NCI-H2171 (cell line): ENCODE measurements at regions not wholly inside any gene's neighbourhood (a gene's known extent, or its start where the extent isn't known, plus 50 kb on each side); places are given as distances from the start of the nearest gene placed in this dataset.

Source experiments
- DNase-seq: peaks from one replicate; lab custom pipeline; 2025; lab: John Stamatoyannopoulos, UW

DNA sequence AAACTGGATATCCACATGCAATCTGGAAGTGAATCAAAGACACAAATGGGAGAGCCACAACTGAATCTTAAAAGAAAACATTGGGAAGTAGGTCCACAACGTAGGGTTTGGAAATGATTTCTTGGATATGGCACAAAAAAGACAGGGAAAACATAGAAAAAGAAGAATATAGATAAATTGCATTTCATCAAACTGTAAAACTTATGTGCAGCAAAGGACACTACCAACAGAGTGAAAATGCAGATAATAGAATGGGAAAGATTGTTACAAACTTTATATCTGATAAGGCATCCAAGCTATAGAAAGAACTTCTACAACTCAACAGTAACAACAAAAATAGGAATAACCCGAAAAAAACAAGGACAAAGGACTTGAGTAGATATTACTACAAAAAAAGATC, 89.6 kb downstream of the ZNF280B start:
- DNase-seq, result no peak

DNA sequence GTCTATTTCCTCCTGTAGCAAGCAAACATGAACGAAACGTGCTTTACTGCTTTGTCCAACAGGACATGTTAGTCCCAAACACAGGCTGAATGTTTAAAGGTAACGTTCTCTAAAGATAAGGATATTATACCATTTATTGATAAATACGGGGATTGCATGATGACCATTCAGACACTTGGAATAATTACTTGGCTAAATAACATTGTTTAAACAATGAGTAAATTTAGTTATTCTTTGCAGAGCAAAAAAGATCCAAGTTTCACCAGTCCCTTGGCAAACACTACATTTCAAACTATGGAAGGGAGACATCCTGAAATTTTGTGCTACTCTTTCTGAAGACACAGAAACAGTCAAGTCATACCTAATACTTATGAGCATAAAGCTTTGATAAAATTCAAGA, 88.0 kb downstream of the ZNF280B start:
- DNase-seq, result no peak

DNA sequence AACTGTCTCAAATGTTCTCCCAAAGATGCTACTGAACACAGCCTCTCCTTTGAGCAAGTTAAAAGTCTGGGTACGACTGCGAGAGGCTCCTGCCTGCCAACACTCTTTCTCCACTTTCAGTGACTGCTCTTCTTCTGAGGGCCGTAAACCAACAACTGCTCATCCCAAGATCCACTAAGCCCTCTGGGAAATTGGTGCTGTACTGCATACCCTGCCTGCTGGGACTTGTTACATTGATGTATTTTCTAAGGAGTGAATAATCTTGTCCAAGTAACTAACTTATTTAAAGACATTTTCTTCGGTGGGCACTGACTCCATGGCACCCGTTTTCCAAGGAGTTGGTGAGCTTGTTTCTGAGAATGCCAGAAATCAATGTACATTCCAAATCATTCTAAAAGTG, 87.2 kb downstream of the ZNF280B start:
- no peak for DNase-seq

DNA sequence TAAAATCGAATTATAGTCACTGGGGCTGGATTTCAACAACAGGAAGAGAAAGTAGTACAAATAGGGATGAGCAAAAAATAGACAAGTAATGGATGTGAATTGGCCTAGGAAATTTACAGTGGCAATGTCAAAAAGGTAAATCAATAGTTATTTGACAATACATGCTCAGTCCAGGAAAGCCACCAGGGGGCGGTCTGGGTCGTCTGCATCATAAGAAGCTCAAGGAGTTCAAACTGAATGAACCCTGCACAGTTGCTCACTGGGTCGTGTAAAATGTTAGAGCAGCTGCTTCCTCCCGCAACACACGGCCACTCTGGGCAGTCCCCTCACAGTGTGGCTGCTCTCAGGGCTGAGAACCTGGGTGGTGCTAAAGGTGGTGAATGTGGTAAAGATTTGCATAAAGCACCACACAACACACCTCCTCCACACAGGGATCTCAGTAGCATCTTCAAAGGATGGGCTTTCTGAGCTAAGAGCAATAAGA, 85.9 kb downstream of the ZNF280B start:
- peak; percentile 47 for DNase-seq

DNA sequence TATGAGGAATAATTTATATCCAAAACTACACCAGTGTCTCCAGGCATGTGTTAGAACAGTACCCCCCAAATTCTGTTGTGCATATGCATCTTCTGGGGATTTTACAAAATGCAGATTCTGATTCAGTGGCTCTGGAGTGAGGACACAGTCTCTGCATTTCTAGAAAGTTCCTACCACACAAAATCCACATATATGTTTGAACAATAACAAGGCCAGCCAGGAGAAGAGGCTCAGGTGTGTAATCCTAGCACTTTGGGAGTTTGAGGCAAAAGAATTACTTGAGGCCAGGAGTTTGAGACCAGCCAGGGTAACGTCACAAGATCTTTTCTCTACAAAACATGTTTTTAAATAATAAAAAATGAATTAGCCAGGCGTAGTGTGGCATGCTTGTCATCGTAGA, 84.9 kb downstream of the ZNF280B start:
- no peak for DNase-seq

DNA sequence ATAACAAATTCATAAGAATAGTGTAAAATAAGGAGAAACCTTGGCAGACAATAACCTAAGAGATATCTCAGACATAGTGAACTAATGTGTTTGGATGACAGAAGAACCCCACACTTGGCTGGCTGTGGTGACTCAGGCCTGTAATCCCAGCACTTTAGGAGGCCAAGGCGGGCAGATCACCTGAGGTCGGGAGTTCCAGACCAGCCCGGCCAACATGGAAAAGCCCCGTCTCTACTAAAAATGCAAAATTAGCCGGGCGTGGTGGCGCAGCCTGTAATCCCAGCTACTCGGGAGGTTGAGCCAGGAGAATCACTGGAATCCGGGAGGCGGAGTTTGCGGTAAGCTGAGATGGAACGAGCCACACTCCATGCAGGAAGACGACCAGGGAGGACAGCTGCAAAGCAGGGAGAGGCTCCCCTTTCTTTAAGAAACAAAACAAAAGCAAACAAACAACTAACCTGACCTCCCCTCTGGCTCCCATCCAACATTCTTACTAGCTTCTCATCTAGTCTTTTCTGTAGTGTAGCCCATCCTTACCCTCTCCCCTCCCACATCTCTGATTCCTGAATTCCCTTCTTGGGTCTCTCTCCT, 84.2 kb downstream of the ZNF280B start:
- no peak for DNase-seq

DNA sequence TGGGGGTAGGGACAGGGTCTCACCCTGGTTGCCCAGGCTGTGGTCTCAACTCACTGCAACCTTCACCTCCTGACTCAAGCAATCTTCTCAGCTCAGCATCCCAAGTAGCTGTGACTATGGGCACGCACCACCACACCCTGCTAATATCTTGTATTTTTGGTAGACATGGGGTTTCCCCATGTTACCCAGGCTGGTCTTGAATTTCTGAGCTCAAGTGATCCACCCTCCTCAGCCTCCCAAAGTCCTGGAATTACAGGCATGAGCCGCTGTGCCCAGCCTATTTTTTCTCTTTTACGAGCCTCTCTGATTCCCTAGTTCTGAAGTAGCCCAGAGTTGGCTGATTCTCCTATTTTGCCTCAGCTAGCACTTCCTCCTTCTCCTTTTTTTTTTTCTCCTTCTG, 83.6 kb downstream of the ZNF280B start:
- DNase-seq, result no peak

DNA sequence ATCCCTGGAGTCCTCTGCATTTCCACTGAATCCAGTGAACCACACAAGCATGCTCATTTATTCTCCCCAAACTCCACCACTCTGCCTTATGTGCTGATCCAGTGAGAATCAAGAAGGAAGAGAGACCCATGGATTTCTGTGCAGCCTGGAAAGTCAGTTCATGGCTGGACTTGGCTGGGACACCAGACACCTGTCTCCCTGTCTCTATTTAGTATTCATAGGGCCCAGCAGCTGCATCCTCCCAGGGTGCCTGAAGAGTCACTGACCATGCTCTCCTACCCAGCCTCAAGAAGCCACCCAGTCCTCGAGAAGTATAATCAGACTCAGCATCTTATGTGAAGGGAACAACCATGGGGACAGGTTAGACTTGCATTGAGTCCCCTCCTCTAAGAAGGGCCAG, 83.2 kb downstream of the ZNF280B start:
- DNase-seq, result no peak

DNA sequence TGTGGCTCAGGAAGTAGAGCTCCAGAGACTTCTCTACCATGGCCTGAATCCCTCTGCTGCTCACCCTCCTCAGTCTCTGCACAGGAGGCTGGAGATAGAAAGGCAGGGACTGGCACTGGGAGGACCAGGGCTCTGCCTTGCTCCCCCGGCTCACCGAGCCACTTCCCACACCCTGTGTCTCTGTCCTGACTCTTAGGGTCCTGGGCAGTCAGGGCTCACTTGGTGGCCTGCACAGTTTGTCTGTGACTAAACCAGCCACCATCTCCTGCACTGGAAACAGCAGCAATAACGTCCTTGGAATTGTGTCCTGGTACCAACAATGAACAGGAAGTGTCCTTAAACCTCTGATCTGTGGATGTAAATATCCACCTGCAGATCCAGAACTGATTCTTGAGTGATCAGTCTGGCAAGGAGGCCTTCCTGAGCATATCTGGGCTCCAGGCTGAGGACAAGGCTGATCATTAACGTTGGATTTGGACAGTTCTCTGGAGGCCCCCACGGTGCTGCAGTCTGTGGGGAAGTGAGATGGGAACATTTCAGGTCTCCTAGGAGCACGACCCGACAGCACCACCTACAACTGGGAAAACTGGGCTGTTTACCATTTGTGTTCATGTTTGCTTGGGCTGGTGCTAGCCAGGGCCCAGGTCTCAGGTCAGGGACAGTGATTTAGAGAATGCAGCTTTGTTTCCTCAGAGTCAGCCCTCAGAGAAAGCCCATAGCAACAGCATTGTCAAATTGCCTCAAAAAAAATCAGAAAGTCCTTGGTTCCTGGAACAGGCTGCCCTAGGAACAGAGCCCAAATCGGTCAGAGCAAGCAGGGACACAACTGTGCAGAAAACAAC, 82.5 kb downstream of the ZNF280B start:
- no peak for DNase-seq

DNA sequence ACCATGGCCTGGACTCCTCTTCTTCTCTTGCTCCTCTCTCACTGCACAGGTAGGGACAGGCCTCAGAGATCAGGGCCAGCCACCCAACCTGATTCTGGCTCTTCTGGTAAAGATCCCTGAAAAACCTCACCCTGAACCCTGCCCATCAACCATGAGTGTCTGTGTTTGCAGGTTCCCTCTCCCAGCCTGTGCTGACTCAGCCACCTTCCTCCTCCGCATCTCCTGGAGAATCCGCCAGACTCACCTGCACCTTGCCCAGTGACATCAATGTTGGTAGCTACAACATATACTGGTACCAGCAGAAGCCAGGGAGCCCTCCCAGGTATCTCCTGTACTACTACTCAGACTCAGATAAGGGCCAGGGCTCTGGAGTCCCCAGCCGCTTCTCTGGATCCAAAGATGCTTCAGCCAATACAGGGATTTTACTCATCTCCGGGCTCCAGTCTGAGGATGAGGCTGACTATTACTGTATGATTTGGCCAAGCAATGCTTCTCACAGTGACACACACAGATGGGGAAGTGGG, 80.9 kb downstream of the ZNF280B start:
- no peak for DNase-seq

DNA sequence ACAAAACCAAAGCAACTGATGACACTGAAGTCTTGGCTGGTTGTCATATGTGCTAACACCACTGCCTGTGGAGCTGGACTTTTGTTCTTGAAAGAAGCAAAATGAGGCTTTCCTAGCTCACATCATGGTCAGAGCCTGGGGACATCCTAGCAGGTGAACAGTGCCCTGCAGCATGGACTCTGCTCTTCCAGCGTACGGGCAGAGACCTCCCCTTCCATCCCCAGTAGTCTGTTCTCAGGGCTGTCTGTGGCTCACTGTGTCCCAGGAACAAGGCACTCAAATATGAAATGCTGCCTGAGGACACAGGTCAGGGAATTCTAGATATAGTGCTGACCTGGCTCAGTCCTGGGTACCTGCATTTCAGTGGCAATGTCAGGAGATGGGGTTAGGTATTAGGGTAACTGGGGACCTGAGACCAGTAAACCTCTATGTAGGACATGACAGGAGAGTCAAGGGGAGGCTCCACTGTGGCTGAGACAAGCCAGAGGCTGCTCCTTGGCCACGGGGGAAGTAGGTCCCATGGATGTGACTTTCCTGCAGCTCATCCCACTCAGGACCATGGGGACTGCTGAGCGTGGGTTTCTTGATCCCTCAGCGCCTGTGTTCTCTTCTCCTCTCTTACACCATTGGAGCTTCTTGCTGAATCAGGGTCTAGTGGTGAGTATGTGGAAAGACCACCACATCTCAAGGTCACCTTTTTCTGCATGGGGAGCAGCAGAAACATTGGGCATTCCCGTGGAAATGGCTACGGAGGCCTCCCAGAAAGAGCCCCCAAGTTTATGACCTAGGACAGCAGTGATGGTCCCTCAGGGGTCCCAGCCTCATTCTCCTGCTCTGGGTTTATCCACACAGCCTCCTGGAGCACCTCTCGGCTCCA, 80.1 kb downstream of the ZNF280B start:
- no peak for DNase-seq

DNA sequence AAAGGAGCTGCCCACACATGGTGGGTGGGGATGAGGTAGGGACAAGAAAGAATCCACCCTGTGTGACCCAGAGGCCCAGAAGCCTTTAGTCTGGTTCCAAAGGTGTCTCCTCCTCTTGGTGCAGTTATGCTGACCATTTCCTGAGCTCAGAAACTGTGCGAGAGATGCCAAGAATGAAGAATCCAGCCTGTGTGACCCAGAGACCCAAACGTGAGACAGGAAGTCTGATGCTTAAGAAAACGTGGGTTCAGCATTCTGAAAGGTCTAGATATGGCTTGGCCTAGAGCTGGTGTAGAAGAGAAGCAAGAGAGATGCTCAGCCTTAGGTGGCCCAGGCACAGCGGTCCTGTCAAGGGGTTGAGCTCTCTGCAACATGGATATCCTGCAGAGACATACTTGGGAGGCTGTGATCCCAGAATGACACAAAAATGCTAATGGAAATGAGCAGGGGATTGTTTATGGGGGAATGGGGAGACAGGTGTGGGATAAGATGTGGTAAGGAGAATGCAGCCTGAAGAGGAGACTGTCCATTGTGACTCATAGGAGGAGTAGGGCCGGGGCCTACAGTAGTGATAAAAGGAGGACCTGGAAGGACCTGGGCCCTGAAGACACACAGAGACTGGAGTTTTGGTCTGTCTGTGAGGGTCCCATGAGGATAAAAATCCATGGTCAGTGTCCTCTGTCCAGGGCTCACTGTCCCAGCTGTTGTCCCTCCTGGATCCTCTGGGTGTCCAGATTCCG, 79.0 kb downstream of the ZNF280B start:
- no peak for DNase-seq

DNA sequence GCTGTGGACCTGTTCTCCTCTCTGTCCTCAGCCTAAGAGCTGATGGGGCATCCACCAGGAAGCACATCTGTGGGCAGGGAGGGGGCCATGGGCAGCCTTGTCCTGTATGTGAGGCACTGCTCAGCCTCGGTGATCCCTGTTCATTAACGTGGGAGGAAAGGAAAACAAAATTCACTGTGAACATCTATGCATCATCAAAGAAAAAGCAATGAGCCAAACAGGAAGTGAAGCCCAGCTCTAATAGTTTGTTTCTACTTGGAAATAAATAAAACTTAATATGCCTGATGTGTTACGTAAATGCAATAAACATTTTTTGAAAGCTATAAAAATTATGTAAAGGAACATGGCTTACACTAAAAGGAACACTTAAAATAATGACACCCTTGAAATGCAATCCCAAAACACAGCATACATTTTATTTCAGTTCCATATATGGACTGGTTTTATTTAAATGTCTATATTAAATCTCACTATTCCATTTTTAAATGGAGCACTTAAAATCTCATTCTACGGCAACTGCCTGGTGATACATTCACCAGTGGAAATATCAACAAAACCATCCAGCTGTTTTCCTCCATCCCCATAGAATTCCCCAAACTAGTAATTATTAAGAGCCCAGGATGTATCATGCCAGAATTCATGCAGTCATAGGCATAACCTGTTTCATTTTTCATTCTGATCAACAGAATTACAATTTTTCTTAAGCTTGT, 78.3 kb downstream of the ZNF280B start:
- DNase-seq, result no peak

DNA sequence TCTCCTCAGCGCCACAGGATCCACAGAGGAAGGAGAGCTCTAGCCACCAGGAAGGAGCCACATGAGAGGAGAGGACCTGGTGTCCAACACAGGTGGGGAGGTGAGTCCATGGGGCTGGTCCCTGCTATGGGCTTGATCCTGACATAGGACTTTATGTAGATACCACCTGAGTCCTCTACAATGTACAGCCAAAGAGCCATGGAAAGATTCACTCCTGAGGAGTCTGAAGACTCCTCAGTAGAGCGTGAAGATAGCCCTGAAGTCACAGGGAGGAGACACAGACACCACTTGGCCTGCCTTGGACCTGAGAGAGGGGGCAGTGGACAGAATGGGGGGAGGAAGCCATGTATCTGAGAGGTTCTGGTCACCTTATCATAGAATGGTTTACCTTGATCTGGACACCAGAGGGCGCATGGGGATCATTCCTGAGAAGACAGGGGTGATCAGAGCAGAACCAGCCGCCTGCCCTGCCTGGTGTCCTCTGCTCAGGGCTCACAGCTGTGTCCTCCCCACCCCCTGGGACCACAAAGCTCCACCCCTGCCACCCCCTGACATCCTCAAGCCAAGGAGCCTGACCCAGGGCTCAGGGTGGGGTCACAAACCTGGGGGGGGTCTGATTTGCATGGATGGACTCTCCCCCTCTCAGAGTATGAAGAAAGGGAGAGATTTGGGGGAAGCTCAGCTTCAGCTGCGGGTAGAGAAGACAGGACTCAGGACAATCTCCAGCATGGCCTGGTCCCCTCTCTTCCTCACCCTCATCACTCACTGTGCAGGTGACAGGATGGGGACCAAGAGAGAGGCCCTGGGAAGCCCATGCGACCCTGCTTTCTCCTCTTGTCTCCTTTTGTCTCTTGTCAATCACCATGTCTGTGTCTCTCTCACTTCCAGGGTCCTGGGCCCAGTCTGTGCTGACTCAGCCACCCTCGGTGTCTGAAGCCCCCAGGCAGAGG, 77.0 kb downstream of the ZNF280B start:
- DNase-seq, result peak; percentile 17

DNA sequence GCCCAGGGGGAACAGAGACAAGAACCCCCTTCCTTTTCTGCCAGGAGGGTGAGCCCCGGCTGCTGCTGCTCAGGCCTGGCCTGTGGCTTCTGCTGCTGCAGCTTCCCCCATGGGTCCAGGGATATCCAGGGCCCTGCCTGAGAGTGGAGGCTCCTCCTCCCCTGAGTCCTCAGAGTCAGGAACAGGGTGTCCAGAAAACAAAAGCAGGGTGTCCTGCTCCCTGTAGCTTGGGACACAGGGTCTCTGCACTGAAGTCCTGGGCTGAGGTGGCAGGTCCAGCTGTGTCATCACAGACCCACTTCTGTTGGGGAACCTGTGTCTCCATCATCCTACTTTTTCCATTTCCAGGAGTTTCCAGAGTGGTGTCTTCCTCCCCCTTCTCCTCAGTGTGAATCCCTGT, 76.1 kb downstream of the ZNF280B start:
- no peak for DNase-seq

DNA sequence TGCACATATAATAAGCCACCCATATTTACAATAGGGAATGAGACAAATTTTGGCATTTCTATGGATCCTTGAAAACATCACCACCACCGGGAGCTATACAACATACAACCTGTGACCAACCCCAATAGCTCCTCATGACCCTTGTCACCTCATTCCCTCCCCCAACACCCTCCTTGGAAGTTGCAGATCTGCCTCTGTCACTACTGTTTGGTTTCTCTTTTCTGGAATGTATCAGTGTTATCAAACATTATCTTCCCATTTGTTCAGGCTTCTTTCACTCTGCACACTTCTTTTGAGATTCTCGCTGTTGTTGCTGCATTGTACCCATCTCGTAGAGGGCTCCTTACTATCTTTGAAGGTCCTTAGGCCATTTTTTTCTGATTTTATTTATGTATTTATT, 75.6 kb downstream of the ZNF280B start:
- DNase-seq, result no peak

DNA sequence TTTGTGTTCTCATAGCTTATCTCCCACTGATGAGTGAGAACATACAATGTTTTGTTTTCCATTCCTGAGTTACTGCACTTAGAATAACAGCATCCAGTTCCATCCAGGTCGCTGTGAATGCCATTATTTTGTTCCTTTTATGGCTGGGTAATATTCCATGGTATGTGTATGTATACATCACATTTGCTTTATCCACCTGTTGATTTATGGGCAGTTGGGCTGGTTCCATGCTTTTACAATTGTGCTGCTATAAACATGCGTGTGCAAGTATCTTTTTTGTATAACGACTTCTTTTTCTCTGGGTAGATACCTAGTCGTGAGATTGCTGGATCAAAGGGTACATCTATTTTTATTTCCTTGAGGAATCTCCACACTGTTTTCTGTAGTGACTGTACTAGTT, 74.8 kb downstream of the ZNF280B start:
- DNase-seq, result no peak
